ENCODE measurements at regions not wholly inside any gene's neighbourhood (a gene's known extent, or its start where the extent isn't known, plus 50 kb on each side); places are given as distances from the start of the nearest gene placed in this dataset.

DNA sequence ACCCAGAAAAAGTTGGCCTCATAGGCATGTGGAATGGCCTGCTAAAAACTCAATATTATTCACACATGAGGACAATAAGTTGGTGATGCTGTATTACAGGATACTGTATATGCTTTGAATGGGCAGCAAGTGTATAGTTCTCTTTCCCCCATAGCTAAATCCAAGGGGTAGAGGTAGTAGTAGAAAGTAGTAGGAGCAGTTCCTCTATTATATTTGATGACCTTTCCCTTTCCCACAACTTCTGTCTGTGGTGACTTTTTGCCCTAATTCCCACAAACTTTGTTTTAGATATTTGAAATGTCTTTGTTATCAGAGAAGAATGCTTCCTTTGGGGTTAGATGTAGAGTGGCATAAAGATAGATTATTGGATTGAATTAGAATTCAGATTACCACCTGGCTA is 154.0 kb upstream of the STEAP4 start:
- TF ChIP-seq, protein P1, sequence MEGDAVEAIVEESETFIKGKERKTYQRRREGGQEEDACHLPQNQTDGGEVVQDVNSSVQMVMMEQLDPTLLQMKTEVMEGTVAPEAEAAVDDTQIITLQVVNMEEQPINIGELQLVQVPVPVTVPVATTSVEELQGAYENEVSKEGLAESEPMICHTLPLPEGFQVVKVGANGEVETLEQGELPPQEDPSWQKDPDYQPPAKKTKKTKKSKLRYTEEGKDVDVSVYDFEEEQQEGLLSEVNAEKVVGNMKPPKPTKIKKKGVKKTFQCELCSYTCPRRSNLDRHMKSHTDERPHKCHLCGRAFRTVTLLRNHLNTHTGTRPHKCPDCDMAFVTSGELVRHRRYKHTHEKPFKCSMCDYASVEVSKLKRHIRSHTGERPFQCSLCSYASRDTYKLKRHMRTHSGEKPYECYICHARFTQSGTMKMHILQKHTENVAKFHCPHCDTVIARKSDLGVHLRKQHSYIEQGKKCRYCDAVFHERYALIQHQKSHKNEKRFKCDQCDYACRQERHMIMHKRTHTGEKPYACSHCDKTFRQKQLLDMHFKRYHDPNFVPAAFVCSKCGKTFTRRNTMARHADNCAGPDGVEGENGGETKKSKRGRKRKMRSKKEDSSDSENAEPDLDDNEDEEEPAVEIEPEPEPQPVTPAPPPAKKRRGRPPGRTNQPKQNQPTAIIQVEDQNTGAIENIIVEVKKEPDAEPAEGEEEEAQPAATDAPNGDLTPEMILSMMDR (conservative IDR thresholded peaks at IDR 0.05; ENCODE audit: control insufficient read depth, insufficient read depth, low read depth, low read length) = no peak

DNA sequence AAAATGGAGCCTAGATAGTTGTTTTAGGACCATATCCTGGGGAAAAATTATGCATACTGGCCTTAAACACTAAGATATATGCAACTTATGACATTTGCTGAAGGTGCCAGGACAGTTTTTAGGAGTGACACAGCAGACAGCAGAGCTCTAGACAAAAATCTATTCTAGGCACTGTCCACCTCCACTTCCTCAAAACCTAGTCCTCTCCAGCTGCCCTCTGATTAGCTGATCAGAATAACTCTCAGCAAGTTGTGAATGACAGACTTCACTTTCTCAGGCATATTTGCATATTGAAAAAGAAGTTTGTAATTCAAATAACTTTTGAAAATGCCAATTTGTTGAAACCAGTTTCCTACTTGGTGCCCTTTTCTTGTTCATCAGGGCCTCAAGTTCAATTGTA is 152.3 kb upstream of the STEAP4 start:
- TF ChIP-seq, protein P1 (conservative IDR thresholded peaks at IDR 0.05; ENCODE audit: control insufficient read depth, insufficient read depth, low read depth, low read length) = no peak
- DNase-seq (ENCODE audit: low read depth) = no peak

More for the DNA sequence above, 154.0 kb upstream of the STEAP4 start:
- H3K4me3 ChIP-seq (ENCODE audit: control insufficient read depth, low read depth, low read length) = no peak overlapping the region
- no peak for DNase-seq (ENCODE audit: low read depth)

DNA sequence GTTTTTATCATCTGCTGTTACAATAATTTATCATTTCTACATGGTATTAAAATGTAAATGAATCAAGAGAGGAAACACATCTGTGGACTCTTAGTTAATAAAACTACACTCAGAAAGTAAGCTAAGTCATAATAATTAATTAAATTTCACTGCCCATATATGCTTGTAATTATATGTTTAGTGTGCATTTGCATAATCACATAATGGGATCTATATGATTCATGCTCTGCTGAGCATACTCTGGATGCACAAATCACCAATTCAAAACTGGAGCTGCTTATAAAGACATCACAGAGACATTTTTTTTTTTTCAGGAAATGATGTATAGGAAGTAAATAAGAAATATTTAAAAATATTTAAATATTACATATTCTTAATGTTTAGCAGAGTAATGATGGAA is 151.6 kb upstream of the STEAP4 start:
- TF ChIP-seq, protein P1 (conservative IDR thresholded peaks at IDR 0.05; ENCODE audit: control insufficient read depth, insufficient read depth, low read depth, low read length) = no peak
- no peak overlapping the region for H3K4me3 ChIP-seq (ENCODE audit: control insufficient read depth, low read depth, low read length)
- DNase-seq (ENCODE audit: low read depth) = no peak

More for the DNA sequence above, 152.3 kb upstream of the STEAP4 start:
- H3K4me3 ChIP-seq (ENCODE audit: control insufficient read depth, low read depth, low read length) = no peak overlapping the region

DNA sequence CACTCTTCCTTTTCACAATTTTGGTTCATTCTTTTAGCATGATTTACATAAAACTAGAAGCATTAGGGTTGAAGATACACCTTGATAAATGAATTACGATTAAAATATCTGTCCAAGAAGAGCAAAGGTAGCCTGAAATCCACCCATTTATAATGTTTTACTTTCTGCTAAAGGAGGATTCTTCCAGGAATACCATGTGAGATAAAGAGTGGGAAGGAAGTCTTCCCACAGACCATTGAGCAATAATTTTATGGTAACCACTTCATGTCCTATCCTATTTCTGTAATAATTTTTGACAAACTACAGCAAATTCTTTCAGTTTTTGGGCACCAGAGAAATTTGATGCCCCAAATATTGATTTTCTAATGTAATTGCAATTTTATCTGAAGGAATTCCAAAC is 150.6 kb upstream of the STEAP4 start:
- no peak overlapping the region for H3K4me3 ChIP-seq (ENCODE audit: control insufficient read depth, low read depth, low read length)
- no peak for DNase-seq (ENCODE audit: low read depth)
- TF ChIP-seq, protein P1 (conservative IDR thresholded peaks at IDR 0.05; ENCODE audit: control insufficient read depth, insufficient read depth, low read depth, low read length) = no peak

DNA sequence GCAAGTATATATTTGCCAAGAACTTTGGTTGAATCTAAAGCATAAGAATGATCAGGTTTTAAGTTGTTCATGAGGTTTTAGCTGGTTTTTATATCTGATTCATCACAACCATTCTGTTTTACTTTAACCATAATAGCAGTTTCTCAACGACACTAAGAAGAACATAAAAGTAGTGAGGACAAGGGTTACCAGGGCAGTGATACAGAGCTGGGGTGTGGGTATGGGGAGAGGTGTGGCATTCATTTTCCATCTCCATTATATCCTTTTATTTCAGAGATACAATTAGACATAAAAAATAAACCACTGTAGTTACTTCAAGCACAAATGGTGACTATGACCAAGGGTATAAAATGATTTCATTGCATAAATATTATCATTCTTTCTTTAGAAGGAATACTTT is 149.8 kb upstream of the STEAP4 start:
- no peak for DNase-seq (ENCODE audit: low read depth)
- TF ChIP-seq, protein P1 (conservative IDR thresholded peaks at IDR 0.05; ENCODE audit: control insufficient read depth, insufficient read depth, low read depth, low read length) = no peak
- no peak overlapping the region for H3K4me3 ChIP-seq (ENCODE audit: control insufficient read depth, low read depth, low read length)

DNA sequence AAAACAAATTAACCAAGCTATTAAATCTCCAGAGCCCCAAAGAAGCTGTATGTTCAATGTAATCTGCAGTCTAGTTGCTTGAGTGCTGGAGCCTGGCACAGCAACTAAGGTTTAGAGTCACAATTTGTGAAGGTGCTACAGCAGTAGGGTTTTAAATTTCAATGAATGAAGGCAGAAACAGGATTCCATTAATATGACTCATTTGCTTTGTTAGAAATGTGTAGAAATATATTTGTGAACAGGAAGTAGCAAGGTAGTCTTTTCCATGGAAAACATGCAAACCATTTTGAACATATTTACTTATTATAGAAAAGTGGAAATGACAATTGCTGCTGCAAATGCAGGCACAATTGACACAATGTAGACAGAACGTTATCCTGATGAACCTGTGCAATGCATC is 149.0 kb upstream of the STEAP4 start:
- no peak for DNase-seq (ENCODE audit: low read depth)
- TF ChIP-seq, protein P1 (conservative IDR thresholded peaks at IDR 0.05; ENCODE audit: control insufficient read depth, insufficient read depth, low read depth, low read length) = no peak

DNA sequence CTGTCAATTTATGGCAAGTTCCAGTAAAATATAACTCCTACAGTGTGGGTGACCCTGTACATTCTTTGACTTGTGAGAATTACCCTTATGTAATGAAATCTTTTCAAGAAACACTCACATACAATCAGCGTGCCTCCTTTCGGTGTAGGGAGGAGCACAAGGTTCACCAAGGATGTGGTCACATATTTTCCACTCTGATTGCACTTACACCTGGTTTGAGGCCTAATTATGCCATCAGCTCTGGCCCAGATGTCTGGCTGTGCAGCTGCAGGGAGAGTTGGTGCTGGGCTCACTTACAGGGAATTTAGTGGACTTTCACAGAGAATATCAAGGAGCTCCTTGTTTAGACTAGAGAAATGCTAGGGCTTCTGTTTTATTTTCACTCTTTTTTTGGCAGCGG is 146.0 kb upstream of the STEAP4 start:
- TF ChIP-seq, protein P1 (conservative IDR thresholded peaks at IDR 0.05; ENCODE audit: control insufficient read depth, insufficient read depth, low read depth, low read length) = no peak
- no peak overlapping the region for H3K4me3 ChIP-seq (ENCODE audit: control insufficient read depth, low read depth, low read length)
- no peak for DNase-seq (ENCODE audit: low read depth)

More for the DNA sequence above, 149.0 kb upstream of the STEAP4 start:
- no peak overlapping the region for H3K4me3 ChIP-seq (ENCODE audit: control insufficient read depth, low read depth, low read length)

Measured in fibroblast of mammary gland (primary cell).